Loucy (cell line): ENCODE measurements at regions not wholly inside any gene's neighbourhood (a gene's known extent, or its start where the extent isn't known, plus 50 kb on each side); places are given as distances from the start of the nearest gene placed in this dataset.

Source experiments
- CTCF ChIP-seq: fragments of 200-600 bp; sonication (generic); conservative IDR thresholded peaks from 2 replicates; pipeline ENCODE4 v1.5.1; 2014; ENCODE audit warnings: mild to moderate bottlenecking, antibody characterized with exemption, low read length
- EZH2phosphoT487 ChIP-seq: fragments of 200-600 bp; IDR thresholded peaks from 2 replicates; pipeline ENCODE4 v1.6.1; 2018; ENCODE audit warnings: antibody characterized with exemption, mild to moderate bottlenecking, moderate library complexity, borderline replicate concordance

GRCh38 chr7:107907-108306 is 84.5 kb upstream of the FAM20C start:
- TF ChIP-seq CTCF (no peak), EZH2phosphoT487 (no peak)
